HL-60 (cell line): ENCODE measurements at regions not wholly inside any gene's neighbourhood (a gene's known extent, or its start where the extent isn't known, plus 50 kb on each side); places are given as distances from the start of the nearest gene placed in this dataset.

Experiments used
- DNase-seq, 2 experiments: peaks; one replicate each; pipeline ENCODE4 v3.0.0-alpha.2; 2010 to 2020; ENCODE audit warnings: low read depth in 1 of 2, low spot score in 1 of 2
- H3K27ac ChIP-seq: fragments of 250-450 bp; sonication (Bioruptor Pico); replicated peaks from 2 replicates; pipeline ENCODE4 v1.5.1; 2020; ENCODE audit warnings: mild to moderate bottlenecking, moderate library complexity
- H3K27me3 ChIP-seq: fragments of 250-450 bp; sonication (Bioruptor Pico); 2 replicates; pipeline ENCODE4 v1.5.1; 2021; ENCODE audit warnings: mild to moderate bottlenecking, moderate library complexity; ENCODE audit not compliant: insufficient read depth, poor library complexity, severe bottlenecking
- H3K4me3 ChIP-seq: replicated peaks from 2 replicates; pipeline ENCODE4 v1.5.1; 2011; ENCODE audit warnings: mild to moderate bottlenecking, control low read depth, low read length; ENCODE audit not compliant: insufficient read depth
- GABPA ChIP-seq: IDR thresholded peaks from 2 replicates; pipeline ENCODE4 v1.6.1; 2012; ENCODE audit warnings: low read depth
- POLR2AphosphoS5 ChIP-seq: IDR thresholded peaks from 2 replicates; pipeline ENCODE4 v1.6.1; 2012; ENCODE audit warnings: low read depth
- SPI1 ChIP-seq: IDR thresholded peaks from 2 replicates; pipeline ENCODE4 v1.6.1; 2012; ENCODE audit warnings: low read depth, mild to moderate bottlenecking, borderline replicate concordance
- TF ChIP-seq, protein P1 (sequence below): IDR thresholded peaks from 2 replicates; pipeline ENCODE4 v1.6.1; 2012; ENCODE audit warnings: low read depth; ENCODE audit not compliant: insufficient replicate concordance
- TF ChIP-seq, protein P2 (sequence below): IDR thresholded peaks from one replicate; pipeline ENCODE4 v1.5.1; 2011; ENCODE audit warnings: low read length, control low read depth, inconsistent platforms; ENCODE audit not compliant: insufficient read depth

DNA sequence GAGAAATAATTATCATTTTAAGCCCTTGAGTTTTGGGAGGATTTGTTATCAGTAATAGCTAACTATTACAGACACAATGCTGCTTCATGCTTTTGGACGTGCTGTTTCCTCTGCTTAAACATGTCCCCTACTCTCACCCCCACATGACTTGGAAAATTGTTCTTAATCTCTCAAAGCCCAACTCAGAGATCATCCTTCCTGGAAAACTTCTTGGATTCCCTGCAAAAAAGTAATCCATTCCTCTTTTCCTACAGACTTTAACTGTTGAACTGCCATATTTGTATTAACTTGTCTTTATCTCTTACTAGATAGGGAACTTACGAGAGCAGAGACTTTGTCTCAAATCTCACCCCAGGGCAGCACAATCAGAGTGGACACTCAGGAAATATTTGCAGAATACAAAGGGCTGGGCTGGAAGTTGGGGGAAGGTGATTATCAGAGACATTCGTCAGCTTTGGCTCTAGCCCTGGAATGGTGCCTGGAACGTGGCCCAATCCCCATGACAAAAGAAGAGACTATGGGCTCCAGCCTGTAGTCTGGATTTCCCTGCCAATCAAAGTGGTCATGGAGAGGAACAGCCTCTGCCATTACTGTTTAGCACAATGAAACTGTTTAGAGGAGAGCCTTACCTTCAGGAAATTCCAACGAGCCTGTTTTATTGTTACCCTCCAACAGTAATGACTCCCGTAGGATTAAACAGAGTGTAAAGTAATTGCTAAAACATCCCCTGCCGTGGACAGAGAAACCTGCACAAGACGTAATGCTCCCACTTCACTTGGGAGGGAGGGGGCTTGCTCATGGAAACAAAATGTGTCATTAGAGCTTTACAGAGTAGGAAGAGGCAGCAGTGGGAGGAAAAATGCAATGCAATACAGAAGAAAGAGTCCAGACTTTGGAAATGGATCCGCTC, 140.4 kb upstream of the AUTS2 start:
- no peaks in the 10 kb centered on the region for H3K27me3 ChIP-seq
- H3K4me3 ChIP-seq, result no peak overlapping the region
- DNase-seq, result no peak
- TF ChIP-seq, protein P1, sequence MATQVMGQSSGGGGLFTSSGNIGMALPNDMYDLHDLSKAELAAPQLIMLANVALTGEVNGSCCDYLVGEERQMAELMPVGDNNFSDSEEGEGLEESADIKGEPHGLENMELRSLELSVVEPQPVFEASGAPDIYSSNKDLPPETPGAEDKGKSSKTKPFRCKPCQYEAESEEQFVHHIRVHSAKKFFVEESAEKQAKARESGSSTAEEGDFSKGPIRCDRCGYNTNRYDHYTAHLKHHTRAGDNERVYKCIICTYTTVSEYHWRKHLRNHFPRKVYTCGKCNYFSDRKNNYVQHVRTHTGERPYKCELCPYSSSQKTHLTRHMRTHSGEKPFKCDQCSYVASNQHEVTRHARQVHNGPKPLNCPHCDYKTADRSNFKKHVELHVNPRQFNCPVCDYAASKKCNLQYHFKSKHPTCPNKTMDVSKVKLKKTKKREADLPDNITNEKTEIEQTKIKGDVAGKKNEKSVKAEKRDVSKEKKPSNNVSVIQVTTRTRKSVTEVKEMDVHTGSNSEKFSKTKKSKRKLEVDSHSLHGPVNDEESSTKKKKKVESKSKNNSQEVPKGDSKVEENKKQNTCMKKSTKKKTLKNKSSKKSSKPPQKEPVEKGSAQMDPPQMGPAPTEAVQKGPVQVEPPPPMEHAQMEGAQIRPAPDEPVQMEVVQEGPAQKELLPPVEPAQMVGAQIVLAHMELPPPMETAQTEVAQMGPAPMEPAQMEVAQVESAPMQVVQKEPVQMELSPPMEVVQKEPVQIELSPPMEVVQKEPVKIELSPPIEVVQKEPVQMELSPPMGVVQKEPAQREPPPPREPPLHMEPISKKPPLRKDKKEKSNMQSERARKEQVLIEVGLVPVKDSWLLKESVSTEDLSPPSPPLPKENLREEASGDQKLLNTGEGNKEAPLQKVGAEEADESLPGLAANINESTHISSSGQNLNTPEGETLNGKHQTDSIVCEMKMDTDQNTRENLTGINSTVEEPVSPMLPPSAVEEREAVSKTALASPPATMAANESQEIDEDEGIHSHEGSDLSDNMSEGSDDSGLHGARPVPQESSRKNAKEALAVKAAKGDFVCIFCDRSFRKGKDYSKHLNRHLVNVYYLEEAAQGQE, result no peak
- TF ChIP-seq, protein P2, sequence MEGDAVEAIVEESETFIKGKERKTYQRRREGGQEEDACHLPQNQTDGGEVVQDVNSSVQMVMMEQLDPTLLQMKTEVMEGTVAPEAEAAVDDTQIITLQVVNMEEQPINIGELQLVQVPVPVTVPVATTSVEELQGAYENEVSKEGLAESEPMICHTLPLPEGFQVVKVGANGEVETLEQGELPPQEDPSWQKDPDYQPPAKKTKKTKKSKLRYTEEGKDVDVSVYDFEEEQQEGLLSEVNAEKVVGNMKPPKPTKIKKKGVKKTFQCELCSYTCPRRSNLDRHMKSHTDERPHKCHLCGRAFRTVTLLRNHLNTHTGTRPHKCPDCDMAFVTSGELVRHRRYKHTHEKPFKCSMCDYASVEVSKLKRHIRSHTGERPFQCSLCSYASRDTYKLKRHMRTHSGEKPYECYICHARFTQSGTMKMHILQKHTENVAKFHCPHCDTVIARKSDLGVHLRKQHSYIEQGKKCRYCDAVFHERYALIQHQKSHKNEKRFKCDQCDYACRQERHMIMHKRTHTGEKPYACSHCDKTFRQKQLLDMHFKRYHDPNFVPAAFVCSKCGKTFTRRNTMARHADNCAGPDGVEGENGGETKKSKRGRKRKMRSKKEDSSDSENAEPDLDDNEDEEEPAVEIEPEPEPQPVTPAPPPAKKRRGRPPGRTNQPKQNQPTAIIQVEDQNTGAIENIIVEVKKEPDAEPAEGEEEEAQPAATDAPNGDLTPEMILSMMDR, result no peak
- TF ChIP-seq GABPA (no peak), SPI1 (no peak), POLR2AphosphoS5 (no peak)
- H3K27ac ChIP-seq, result no peak overlapping the region

DNA sequence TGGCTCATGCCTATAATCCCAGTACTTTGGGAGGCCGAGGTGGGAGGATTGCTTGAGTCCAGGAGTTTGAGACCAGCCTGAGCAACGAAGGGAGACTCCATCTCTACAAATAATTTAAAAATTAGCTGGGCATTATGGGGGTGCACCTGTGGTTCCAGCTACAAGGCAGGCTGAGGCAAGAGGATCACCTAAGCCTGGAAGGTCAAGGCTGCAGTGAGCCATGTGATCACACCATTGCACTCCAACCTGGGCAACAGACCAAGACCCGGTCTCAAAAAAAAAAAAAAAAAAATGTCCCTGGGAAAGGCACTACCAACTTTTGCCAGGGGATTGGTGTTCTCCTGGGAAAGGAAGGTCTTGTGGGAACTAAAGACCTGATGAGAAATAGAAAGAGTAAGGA, 134.2 kb upstream of the AUTS2 start:
- DNase-seq, result no peak
- TF ChIP-seq, protein P2, result no peak
- no peak for TF ChIP-seq SPI1
- no peak for TF ChIP-seq GABPA
- TF ChIP-seq, protein P1, result no peak
- TF ChIP-seq POLR2AphosphoS5, result no peak
- no peak overlapping the region for H3K27ac ChIP-seq
- H3K4me3 ChIP-seq, result no peak overlapping the region
- no peaks in the 10 kb centered on the region for H3K27me3 ChIP-seq

DNA sequence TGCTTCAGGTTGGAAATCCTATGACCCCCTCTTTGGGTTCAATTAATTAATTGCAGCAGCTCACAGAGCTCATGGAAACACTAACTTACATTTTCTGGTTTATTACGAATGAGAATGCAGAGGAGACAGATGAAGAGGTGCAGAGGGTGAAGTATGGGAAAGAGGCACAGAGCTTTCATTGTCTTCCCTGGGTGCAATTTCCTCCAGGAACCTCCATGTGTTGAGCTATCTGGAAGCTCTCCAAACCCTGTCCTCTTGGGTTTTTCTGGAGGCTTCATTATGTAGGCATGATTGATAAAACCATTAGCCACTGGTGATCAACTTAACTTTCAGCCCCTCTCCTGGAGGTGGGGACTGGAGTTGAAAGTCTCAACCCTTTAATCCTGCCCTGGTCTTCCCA, 133.0 kb upstream of the AUTS2 start:
- no peak for TF ChIP-seq SPI1
- TF ChIP-seq, protein P1, result no peak
- TF ChIP-seq POLR2AphosphoS5, result no peak
- TF ChIP-seq, protein P2, result no peak
- TF ChIP-seq GABPA, result no peak
- Histone ChIP-seq H3K4me3 (no peak overlapping the region), H3K27me3 (no peaks in the 10 kb centered on the region), H3K27ac (no peak overlapping the region)
- no peak for DNase-seq
